ENCODE measurements at regions not wholly inside any gene's neighbourhood (a gene's known extent, or its start where the extent isn't known, plus 50 kb on each side); places are given as distances from the start of the nearest gene placed in this dataset.

- no peak overlapping the region for H3K4me3 ChIP-seq
- no peak for DNase-seq
- no peaks in the 10 kb centered on the region for H3K27me3 ChIP-seq
- H3K4me1 ChIP-seq, result peaks cover 0 to 2% (median under 1%) of the 10 kb centered on the region in 4 donors
- TF ChIP-seq EP300 (IDR thresholded peaks at IDR 0.05), result no peak
- TF ChIP-seq, protein P1, sequence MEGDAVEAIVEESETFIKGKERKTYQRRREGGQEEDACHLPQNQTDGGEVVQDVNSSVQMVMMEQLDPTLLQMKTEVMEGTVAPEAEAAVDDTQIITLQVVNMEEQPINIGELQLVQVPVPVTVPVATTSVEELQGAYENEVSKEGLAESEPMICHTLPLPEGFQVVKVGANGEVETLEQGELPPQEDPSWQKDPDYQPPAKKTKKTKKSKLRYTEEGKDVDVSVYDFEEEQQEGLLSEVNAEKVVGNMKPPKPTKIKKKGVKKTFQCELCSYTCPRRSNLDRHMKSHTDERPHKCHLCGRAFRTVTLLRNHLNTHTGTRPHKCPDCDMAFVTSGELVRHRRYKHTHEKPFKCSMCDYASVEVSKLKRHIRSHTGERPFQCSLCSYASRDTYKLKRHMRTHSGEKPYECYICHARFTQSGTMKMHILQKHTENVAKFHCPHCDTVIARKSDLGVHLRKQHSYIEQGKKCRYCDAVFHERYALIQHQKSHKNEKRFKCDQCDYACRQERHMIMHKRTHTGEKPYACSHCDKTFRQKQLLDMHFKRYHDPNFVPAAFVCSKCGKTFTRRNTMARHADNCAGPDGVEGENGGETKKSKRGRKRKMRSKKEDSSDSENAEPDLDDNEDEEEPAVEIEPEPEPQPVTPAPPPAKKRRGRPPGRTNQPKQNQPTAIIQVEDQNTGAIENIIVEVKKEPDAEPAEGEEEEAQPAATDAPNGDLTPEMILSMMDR (IDR thresholded peaks at IDR 0.05), result no peak
- no peak for TF ChIP-seq POLR2AphosphoS5 (IDR thresholded peaks at IDR 0.05)
- TF ChIP-seq POLR2A (IDR thresholded peaks at IDR 0.05), result no peak
- no peak overlapping the region for H3K27ac ChIP-seq
- intact Hi-C loops (cut with DNase I), result no loop called here
- 91 to 93% methylated on average over 4 of the region's 4 CpGs for WGBS, 2 donors
- no peaks in the 10 kb centered on the region for H3K36me3 ChIP-seq
- no peaks in the 10 kb centered on the region for H3K9me3 ChIP-seq
Observed at GRCh38 chr13:56869671-56870070, 271.0 kb upstream of the PRR20A start.

- no peak for DNase-seq
- peaks cover 0 to 5% (median 0%) of the 10 kb centered on the region in 4 donors for H3K9me3 ChIP-seq
- no peaks in the 10 kb centered on the region for H3K27me3 ChIP-seq
- TF ChIP-seq POLR2AphosphoS5 (IDR thresholded peaks at IDR 0.05), result no peak
- TF ChIP-seq POLR2A (IDR thresholded peaks at IDR 0.05), result no peak
- TF ChIP-seq EP300 (IDR thresholded peaks at IDR 0.05), result no peak
- TF ChIP-seq, protein P1 (IDR thresholded peaks at IDR 0.05), result no peak
- no peak overlapping the region for H3K4me3 ChIP-seq
- WGBS, 2 donors, result 89 to 91% methylated on average over 10 of the region's 10 CpGs
- no peak overlapping the region for H3K27ac ChIP-seq
- no peaks in the 10 kb centered on the region for H3K4me1 ChIP-seq
- no peaks in the 10 kb centered on the region for H3K36me3 ChIP-seq
- intact Hi-C loops (cut with DNase I), result no loop called here
Observed at GRCh38 chr13:56886398-56886797, 254.3 kb upstream of the PRR20A start.

DNA sequence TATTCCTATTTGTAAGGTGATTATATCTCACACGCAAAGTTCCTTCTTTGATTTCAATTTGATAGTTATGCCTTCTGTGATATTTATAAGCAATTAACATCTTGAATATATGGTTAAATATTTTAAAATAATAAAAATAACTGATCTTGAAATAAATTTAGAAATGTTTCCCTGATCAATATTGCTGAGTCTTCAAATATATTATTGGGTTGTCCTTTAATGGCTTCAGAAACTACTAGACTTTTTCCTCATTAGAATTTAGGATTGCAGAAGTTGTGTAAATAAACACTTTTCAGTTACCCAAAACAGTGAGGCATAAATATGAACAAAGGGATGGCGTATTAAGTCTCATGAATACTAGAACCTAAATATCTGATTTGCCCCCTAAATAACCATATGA, 252.3 kb upstream of the PRR20A start:
- no peaks in the 10 kb centered on the region for H3K36me3 ChIP-seq
- DNase-seq, result no peak
- no peaks in the 10 kb centered on the region for H3K27me3 ChIP-seq
- H3K9me3 ChIP-seq, result no peaks in the 10 kb centered on the region
- intact Hi-C loops (cut with DNase I), result no loop called here
- TF ChIP-seq, protein P1 (IDR thresholded peaks at IDR 0.05), result no peak
- TF ChIP-seq EP300 (IDR thresholded peaks at IDR 0.05), result no peak
- no peak for TF ChIP-seq POLR2A (IDR thresholded peaks at IDR 0.05)
- TF ChIP-seq POLR2AphosphoS5 (IDR thresholded peaks at IDR 0.05), result no peak
- 89% methylated on average over 2 of the region's 2 CpGs for WGBS, 2 donors
- H3K27ac ChIP-seq, result no peak overlapping the region
- no peaks in the 10 kb centered on the region for H3K4me1 ChIP-seq
- no peak overlapping the region for H3K4me3 ChIP-seq

DNA sequence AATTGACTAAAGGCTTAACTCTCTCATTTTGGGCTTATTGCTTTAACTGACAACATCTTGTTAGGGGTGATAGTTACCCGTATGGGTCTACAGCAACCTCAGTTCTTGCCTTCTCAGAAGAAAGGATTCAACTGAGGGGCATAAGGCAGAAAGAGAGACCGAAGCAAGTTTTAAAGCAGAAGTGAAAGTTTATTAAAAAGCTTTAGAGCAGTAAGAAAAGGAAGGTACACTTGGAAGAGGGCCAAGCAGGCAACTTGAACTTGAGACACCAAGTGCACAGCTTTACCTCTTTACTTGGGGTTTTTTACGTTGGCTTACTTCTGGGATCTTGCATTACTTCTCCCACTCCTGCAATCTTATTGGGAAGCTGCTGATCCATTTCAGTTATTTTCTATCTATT, 246.9 kb upstream of the PRR20A start:
- no peak for DNase-seq
- Histone ChIP-seq H3K4me1 (no peaks in the 10 kb centered on the region), H3K27me3 (no peaks in the 10 kb centered on the region), H3K9me3 (no peaks in the 10 kb centered on the region), H3K4me3 (no peak overlapping the region), H3K36me3 (no peaks in the 10 kb centered on the region), H3K27ac (no peak overlapping the region)
- intact Hi-C loops (cut with DNase I), result no loop called here
- TF ChIP-seq POLR2AphosphoS5 (IDR thresholded peaks at IDR 0.05) (no peak), EP300 (IDR thresholded peaks at IDR 0.05) (no peak), POLR2A (IDR thresholded peaks at IDR 0.05) (no peak)
- TF ChIP-seq, protein P1 (IDR thresholded peaks at IDR 0.05), result no peak
- WGBS, 2 donors, result 71 to 75% methylated on average over 3 of the region's 3 CpGs

DNA sequence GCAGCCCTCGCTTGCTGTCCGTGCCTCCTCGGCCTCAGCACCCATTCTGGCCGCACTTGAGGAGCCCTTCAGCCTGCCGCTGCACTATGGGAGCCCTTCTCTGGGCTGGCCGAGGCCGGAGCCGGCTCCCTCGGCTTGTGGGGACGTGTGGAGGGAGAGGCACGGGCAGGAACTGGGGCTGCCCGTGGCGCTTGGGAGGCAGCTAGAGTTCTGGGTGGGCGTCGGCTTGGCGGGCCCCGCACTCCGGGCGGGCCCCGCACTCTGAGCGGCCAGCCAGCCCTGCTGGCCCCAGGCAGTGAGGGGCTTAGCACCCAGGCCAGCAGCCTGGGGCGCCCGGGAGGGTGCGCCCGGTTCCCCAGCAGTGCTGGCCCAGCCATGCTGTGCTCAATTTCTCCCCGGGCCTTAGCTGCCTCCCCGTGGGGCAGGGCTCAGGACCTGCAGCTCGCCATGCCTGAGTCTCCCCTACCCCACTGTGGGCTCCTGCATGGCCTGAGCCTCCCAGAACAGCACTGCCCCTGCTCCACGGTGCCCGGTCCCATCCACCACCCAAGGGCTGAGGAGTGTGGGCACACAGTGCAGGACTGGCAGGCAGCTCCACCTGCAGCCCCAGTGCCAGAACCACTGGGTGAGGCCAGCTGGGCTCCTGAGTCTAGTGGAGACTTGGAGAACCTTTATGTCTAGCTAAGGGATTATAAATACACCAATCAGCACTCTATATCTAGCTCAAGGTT, 240.0 kb upstream of the PRR20A start:
- no peak overlapping the region for H3K27ac ChIP-seq
- H3K4me1 ChIP-seq, result no peaks in the 10 kb centered on the region
- no peak for DNase-seq
- no peaks in the 10 kb centered on the region for H3K36me3 ChIP-seq
- no peaks in the 10 kb centered on the region for H3K27me3 ChIP-seq
- no peaks in the 10 kb centered on the region for H3K9me3 ChIP-seq
- H3K4me3 ChIP-seq, result no peak overlapping the region
- TF ChIP-seq, protein P1 (IDR thresholded peaks at IDR 0.05), result no peak
- no peak for TF ChIP-seq EP300 (IDR thresholded peaks at IDR 0.05)
- no peak for TF ChIP-seq POLR2AphosphoS5 (IDR thresholded peaks at IDR 0.05)
- TF ChIP-seq POLR2A (IDR thresholded peaks at IDR 0.05), result no peak
- WGBS, 2 donors, result 92 to 96% methylated on average over 30 of the region's 30 CpGs
- intact Hi-C loops (cut with DNase I), result no loop called here

Data from sigmoid colon (tissue), 6 donors.